Umbilical cord (tissue), 1 donor: ENCODE measurements at regions not wholly inside any gene's neighbourhood (a gene's known extent, or its start where the extent isn't known, plus 50 kb on each side); places are given as distances from the start of the nearest gene placed in this dataset.

ENCODE experiments used
- DNase-seq: peaks from one replicate; pipeline ENCODE4 v3.0.0-alpha.2; 2015; ENCODE audit warnings: low spot score

DNA sequence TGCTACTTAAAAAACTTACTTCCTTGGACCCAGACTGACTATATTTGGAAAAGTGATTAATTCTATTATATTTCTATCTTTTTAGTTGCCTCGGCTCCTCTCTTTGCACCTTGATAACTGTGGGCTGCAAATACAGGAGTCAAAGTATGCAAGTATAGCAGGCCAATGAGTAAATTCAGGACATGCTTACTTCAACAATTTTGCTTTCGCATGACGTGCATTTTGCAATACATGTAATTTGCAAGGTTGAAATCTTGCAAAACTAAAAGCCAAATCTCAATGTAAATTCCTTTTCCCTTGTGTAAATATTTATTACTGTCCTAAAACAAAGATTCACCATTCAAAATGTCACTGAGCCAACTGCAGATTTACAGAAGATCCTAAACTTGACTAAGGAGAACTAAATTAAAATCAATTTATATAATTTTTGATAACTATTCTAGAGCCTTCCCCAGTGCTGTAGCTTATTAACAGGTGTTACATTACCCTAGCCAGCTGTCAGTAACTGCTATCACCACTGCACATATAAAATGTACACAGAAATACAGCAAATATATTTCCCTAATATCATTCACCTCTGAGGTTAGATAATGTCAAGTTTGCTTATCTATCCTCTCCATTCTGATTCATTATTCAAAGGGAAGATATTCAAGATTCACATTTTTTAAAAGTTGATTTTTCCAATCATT, 1069.5 kb downstream of the TRHDE start:
- no peak for DNase-seq

- DNase-seq: no peak
Measured at GRCh38 chr12:73342733-73343132, 1070.6 kb downstream of the TRHDE start.

GRCh38 chr12:73352826-73353225, 1080.7 kb downstream of the TRHDE start:
- DNase-seq: no peak

GRCh38 chr12:73361156-73361863, 1089.1 kb downstream of the TRHDE start:
- no peak for DNase-seq

DNA sequence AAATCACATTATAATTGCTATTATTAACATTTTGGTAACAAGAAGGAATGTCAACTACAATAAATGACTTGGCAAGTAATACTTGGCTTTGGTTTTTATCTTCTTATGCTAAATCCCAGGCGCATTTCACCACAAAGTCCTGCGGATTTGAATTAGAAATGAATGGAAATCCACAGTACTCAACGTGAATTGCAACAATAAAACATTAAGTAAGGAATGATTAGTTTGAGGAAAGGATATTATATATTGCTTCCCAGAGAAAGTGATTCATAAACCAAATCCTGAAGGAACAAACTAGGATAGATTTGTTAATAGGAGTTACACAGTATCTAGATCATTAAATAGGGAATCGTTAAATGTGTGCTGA, 1089.7 kb downstream of the TRHDE start:
- no peak for DNase-seq

- DNase-seq: no peak
Measured at GRCh38 chr12:73362666-73363065, 1090.5 kb downstream of the TRHDE start.

DNA sequence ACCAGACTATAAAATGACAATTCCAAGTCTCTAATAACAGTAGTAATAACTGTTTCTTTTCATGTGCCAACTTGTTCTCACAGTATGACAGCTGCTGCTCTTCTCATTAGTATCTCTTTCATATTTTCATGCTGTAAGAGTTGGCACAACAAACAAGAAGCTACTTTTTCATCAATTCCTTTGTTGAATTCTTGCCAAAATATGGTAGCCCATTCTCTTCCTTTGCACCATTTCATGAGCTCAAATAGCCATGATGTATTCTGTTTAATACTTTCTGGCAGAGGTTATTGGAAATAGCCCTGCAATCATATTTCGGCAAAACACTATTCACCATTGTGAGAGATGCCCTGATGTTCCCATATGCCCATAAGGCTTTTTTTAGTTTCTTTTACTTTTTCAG, 1100.7 kb downstream of the TRHDE start:
- DNase-seq: no peak

GRCh38 chr12:73374360-73374759, 1102.2 kb downstream of the TRHDE start:
- no peak for DNase-seq

DNA sequence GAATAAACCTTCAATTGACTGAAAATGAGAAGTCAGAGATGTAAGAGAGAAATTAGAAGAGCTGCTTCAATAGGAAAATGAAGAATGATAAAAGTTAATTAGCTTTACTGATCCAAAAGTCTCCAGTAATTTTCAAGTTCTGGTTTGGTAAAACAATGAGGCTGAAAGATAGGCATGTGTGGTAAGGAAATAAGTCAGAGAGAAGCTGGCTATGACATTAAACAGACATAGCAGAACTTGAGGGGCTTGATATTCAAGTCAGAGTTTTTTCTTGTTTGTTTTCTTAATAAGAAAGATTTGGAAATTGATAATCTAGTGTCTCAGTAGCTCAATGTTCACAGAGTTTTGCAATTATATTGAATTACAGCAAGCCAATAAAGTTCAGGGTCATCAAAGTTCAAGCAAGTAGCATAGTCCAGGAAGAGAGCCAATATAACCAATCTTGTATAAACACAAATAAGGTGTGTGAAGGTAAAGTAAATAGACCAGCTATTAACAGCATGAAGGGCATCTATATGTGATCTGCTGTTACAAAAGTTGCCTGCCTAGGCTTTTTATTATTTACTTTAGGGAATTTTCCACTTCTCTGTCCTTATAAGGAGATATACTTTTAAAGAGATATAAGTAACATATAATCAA, 1111.5 kb downstream of the TRHDE start:
- DNase-seq: no peak

GRCh38 chr12:73384592-73384991, 1112.4 kb downstream of the TRHDE start:
- DNase-seq: no peak

DNA sequence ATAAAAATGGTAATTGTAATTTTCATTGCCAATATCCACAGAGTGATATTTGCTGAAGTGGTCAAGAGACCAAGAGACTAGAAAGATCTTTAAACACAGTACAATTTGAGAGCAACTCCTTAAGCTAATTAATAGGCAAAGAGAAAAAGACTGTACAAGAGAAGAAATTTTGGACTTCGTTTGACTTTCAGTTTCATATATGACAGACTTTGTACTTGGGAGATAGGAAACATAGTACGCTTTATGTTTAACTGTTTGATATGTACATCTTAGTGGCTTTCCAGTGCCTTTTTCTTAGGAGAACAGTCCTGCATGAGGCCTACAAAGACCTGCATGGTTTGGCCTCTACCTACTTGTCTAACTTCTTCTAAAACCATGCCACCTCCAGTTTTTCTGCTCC, 1118.1 kb downstream of the TRHDE start:
- no peak for DNase-seq

DNA sequence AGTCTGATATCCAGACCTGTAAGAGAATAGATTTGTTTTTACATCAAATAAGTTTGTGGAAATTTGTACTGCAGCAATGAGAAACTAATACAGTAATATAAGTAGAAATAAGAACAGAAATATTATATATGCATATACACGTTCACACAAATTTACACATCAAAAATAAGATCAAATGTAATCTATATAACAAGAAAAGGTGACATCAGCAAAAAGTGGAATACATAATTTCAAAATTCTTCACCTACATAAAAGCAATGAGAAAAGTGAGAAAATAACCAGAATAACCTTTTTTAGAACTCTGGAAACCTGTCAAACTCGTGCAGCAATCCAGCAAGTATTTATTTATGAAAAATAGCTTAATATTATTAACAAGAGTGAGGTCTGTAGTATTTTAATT, 1124.6 kb upstream of the ATXN7L3B start:
- no peak for DNase-seq

- no peak for DNase-seq
Measured at GRCh38 chr12:73413974-73414373, 1123.7 kb upstream of the ATXN7L3B start.

DNA sequence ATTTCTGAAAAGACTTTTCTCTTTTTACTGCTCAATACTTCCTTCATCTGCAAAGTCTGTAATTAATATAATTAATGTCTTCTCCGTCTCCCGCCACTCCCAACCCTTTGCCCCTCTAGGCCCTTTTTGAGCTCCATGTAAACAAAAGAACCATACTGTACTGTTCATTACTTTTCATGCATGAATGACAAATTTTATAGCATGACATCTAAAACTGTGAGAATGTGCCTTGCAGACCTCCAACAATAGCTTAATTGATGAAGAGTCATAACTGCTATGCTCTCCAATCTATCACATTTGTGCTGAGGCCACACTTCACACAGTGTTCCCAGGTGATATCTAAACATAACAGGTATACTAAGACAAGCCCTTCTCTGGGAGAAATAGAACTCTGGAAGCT, 1122.7 kb upstream of the ATXN7L3B start:
- DNase-seq: no peak

- DNase-seq: no peak
Measured at GRCh38 chr12:73418541-73418940, 1119.1 kb upstream of the ATXN7L3B start.

DNA sequence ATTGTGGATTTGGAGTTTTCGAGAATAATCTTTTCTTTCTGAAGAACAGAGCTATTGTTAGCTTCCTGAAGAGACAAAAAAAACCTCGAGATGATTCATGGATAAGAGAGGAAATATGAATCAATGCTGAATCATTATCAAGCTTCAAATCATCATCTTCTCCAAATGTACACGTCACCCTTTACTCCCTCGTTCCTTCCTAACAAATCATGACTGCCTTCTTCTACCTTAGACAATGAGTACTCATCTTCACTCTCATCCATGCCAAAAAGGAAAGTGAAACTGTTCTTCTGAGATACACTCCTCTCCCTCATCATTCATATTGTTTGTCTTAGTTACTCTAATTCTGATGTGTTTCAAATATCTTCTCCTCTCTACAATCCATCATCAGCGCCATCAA, 1115.8 kb upstream of the ATXN7L3B start:
- no peak for DNase-seq

DNA sequence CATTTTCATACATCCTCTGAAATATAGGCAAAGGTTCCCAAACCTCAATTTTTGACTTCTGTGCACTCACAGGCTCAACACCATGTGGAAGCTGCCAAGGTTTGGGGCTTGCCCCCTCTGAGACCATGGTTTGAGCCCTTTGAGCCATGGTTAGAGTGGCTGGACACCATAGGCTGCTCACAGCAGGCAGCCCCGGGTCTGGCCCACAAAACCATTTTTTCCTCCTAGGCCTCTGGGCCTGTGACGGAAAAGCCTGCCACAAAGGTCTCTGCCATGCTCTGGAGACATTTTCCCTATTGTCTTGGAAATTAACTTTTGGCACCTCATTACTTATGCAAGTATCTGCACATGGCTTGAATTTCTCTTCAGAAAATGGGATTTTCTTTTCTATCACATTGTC, 1113.2 kb upstream of the ATXN7L3B start:
- DNase-seq: no peak

DNA sequence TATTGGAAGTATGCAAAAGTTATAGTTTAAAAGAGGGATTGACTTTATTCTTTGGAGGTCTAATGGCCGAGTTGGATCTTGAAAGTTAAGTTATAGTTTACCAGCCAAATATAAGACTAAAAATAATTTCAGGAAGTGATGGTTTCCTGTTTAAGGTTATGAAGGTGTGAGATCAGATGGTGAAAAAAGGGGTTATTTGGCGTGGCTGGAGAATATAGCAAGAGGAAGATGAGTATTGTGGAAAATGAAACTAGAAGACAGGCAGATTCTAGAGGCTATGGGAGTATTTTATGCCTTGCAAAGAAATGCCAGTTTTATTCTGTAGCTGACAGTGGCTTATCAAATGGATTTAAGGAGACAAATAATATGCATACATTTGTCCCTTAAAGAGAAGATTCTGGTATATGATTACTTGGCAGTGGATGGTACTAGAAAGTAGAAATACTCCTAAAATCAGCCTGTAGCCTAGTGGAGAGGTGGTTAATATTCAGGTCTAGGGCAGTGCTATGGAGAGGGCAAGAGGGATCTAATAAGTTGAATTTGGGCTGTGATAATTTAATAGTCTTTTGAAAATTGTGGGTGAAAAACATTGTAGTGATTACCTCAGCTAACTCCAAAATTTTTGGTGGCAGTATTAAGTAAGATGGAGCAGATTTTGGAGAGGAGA, 1091.8 kb upstream of the ATXN7L3B start:
- no peak for DNase-seq

- DNase-seq: no peak
Measured at GRCh38 chr12:73452672-73453469, 1084.8 kb upstream of the ATXN7L3B start.

GRCh38 chr12:73460212-73460611, 1077.4 kb upstream of the ATXN7L3B start:
- no peak for DNase-seq

DNA sequence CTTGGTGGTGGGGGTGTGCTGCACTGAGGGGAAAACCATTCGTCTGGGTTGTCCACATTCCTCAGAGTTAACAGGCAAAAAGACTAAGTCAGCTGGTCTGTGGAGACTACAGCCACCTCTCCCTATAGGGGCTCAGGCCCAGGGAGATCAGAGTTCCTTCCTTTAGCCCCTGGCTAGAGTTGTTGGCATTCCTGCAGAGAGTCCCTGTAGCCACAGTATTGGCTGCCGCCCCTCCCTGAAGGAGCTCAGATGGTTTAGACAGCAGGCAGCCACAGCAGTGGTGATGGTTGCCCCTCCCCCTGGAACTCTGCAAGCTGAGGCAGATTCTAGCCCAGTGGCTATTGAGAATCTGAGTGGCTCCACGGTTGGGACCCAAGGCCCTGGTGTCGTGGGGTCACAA, 1072.5 kb upstream of the ATXN7L3B start:
- no peak for DNase-seq

DNA sequence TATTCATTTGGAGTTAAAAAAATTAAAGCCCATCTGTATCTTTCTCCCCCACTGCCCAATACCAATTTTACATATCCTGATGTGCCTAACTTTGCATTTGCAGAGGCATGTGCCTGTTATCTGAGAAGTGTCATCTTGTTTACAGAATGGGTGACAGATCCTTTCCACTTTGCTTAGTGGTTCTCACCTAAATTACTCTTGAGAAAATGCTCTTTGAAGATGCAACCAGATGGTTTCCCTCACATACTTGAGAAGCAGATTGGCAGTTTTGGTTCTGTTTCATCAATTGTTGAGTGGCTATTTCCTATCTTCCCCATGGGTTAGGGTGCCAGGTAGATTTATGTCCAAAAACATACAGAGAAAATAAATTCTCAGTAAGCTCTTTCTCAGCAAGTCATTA, 1051.4 kb upstream of the ATXN7L3B start:
- DNase-seq: no peak
